Trophoblast cell (in vitro differentiated cells and primary cell): ENCODE measurements at regions not wholly inside any gene's neighbourhood (a gene's known extent, or its start where the extent isn't known, plus 50 kb on each side); places are given as distances from the start of the nearest gene placed in this dataset.

Source experiments
- DNase-seq, 2 donors: peaks; one replicate each; pipeline ENCODE4 v3.0.0-alpha.2; 2016
- H2AFZ ChIP-seq: 2 replicates; pipeline ENCODE4 v1.6.1; 2013; ENCODE audit warnings: low read length, moderate library complexity, mild to moderate bottlenecking; ENCODE audit not compliant: insufficient read depth, poor library complexity
- H2AK5ac ChIP-seq: 2 replicates; pipeline ENCODE4 v1.6.1; 2013; ENCODE audit warnings: mild to moderate bottlenecking, low read length
- H2BK120ac ChIP-seq: 2 replicates; pipeline ENCODE4 v1.6.1; 2013; ENCODE audit warnings: low read length, mild to moderate bottlenecking, moderate library complexity; ENCODE audit not compliant: insufficient read depth, poor library complexity
- H2BK12ac ChIP-seq: 2 replicates; pipeline ENCODE4 v1.6.1; 2013; ENCODE audit warnings: mild to moderate bottlenecking, low read length, moderate library complexity
- H2BK5ac ChIP-seq: 2 replicates; pipeline ENCODE4 v1.6.1; 2013; ENCODE audit warnings: low read length, low read depth, moderate library complexity, mild to moderate bottlenecking; ENCODE audit not compliant: poor library complexity
- H3K14ac ChIP-seq: 2 replicates; pipeline ENCODE4 v1.6.1; 2013; ENCODE audit warnings: mild to moderate bottlenecking, low read length
- H3K18ac ChIP-seq: 2 replicates; pipeline ENCODE4 v1.6.1; 2013; ENCODE audit warnings: mild to moderate bottlenecking, low read length
- H3K23ac ChIP-seq: 2 replicates; pipeline ENCODE4 v1.6.1; 2013; ENCODE audit warnings: low read length
- H3K27ac ChIP-seq: 2 replicates; pipeline ENCODE4 v1.5.1; 2013; ENCODE audit warnings: low read depth, mild to moderate bottlenecking, inconsistent platforms, low read length, moderate library complexity
- H3K27me3 ChIP-seq: 2 replicates; pipeline ENCODE4 v1.6.1; 2013; ENCODE audit warnings: inconsistent platforms, mild to moderate bottlenecking, low read length, moderate library complexity; ENCODE audit not compliant: insufficient read depth
- H3K36me3 ChIP-seq, 2 experiments: 1 replicate in 1 of 2; 2 replicates in 1 of 2; pipeline ENCODE4 v1.6.1; 2013; ENCODE audit warnings: low read length in 2 of 2, mild to moderate bottlenecking in 2 of 2, moderate library complexity in 1 of 2; ENCODE audit not compliant: insufficient read depth in 2 of 2, control insufficient read depth in 1 of 2
- H3K4ac ChIP-seq: 2 replicates; pipeline ENCODE4 v1.6.1; 2013; ENCODE audit warnings: low read depth, mild to moderate bottlenecking, low read length, moderate library complexity
- H3K4me1 ChIP-seq, 2 experiments: 1 replicate in 1 of 2; 2 replicates in 1 of 2; pipeline ENCODE4 v1.6.1; 2013; ENCODE audit warnings: low read length in 2 of 2, mild to moderate bottlenecking in 2 of 2, moderate library complexity in 1 of 2; ENCODE audit not compliant: insufficient read depth in 2 of 2, control insufficient read depth in 1 of 2
- H3K4me2 ChIP-seq: 2 replicates; pipeline ENCODE4 v1.6.1; 2013; ENCODE audit warnings: inconsistent platforms, mild to moderate bottlenecking, low read length, moderate library complexity
- H3K4me3 ChIP-seq: 2 replicates; pipeline ENCODE4 v1.5.1; 2013; ENCODE audit warnings: mild to moderate bottlenecking, low read depth, low read length, inconsistent platforms
- H3K79me1 ChIP-seq: one replicate; pipeline ENCODE4 v1.6.1; 2013; ENCODE audit warnings: low read length
- H3K79me2 ChIP-seq: 2 replicates; pipeline ENCODE4 v1.6.1; 2013; ENCODE audit warnings: low read length, mild to moderate bottlenecking; ENCODE audit not compliant: control insufficient read depth, insufficient read depth, poor library complexity
- H3K9ac ChIP-seq: 2 replicates; pipeline ENCODE4 v1.6.1; 2013; ENCODE audit warnings: mild to moderate bottlenecking, low read length
- H3K9me3 ChIP-seq: 2 replicates; pipeline ENCODE4 v1.6.1; 2013; ENCODE audit warnings: low read depth, mild to moderate bottlenecking, control low read depth, inconsistent platforms, low read length; ENCODE audit not compliant: insufficient read depth
- H4K12ac ChIP-seq: 2 replicates; pipeline ENCODE4 v1.6.1; 2013; ENCODE audit warnings: low read depth, mild to moderate bottlenecking, low read length, moderate library complexity
- H4K8ac ChIP-seq: 2 replicates; pipeline ENCODE4 v1.6.1; 2013; ENCODE audit warnings: low read depth, mild to moderate bottlenecking, low read length, moderate library complexity
- H4K91ac ChIP-seq: one replicate; pipeline ENCODE4 v1.6.1; 2013; ENCODE audit warnings: low read depth, mild to moderate bottlenecking, low read length, moderate library complexity
- WGBS: extraction: QIAGEN DNeasy Blood & Tissue Kit; methylation state at CpG from one replicate; pipeline ENCODE4 v1.1.7; 2013; ENCODE audit warnings: missing lambda C conversion rate; ENCODE audit not compliant: insufficient read length, insufficient coverage; ENCODE audit errors: extremely low coverage; 5-methylcytosine and 5-hydroxymethylcytosine counted together

- no peak overlapping the region for H2BK5ac ChIP-seq
- no peaks in the 10 kb centered on the region for H3K27me3 ChIP-seq
- H4K12ac ChIP-seq = no peak overlapping the region
- no peak overlapping the region for H3K9ac ChIP-seq
- no peak overlapping the region for H3K4ac ChIP-seq
- H2AFZ ChIP-seq = no peak overlapping the region
- no peak overlapping the region for H4K91ac ChIP-seq
- no peak overlapping the region for H3K14ac ChIP-seq
- no peak overlapping the region for H3K23ac ChIP-seq
- no peak overlapping the region for H3K27ac ChIP-seq
- H3K18ac ChIP-seq = no peak overlapping the region
- H2BK12ac ChIP-seq = no peak overlapping the region
- no peak overlapping the region for H2AK5ac ChIP-seq
- H3K79me2 ChIP-seq = no peaks in the 10 kb centered on the region
- peaks cover 2 to 3% of the 10 kb centered on the region in 2 experiments for H3K4me1 ChIP-seq
- no peak for DNase-seq
- H4K8ac ChIP-seq = no peak overlapping the region
- H2BK120ac ChIP-seq = no peak overlapping the region
- H3K36me3 ChIP-seq = no peaks in the 10 kb centered on the region
- no peak overlapping the region for H3K4me2 ChIP-seq
- peaks cover 2% of the 10 kb centered on the region for H3K79me1 ChIP-seq
- no peaks in the 10 kb centered on the region for H3K9me3 ChIP-seq
- H3K4me3 ChIP-seq = no peak overlapping the region
These were observed 237.1 kb upstream of the ADGRL2 start for GRCh38 chr1:81563632-81564031.

GRCh38 chr1:81562934-81563333 lies 237.8 kb upstream of the ADGRL2 start:
- DNase-seq = no peak
- Histone ChIP-seq H4K91ac (no peak overlapping the region), H3K79me2 (no peaks in the 10 kb centered on the region), H3K14ac (no peak overlapping the region), H3K4ac (no peak overlapping the region), H3K18ac (no peak overlapping the region), H3K23ac (no peak overlapping the region), H3K27me3 (no peaks in the 10 kb centered on the region), H2BK120ac (no peak overlapping the region), H3K9me3 (no peaks in the 10 kb centered on the region), H3K27ac (no peak overlapping the region), H4K8ac (no peak overlapping the region), H3K4me1 (peaks cover 2 to 3% of the 10 kb centered on the region in 2 experiments), H3K79me1 (peaks cover 2% of the 10 kb centered on the region), H4K12ac (no peak overlapping the region), H2BK5ac (no peak overlapping the region), H2AFZ (no peak overlapping the region), H3K4me3 (no peak overlapping the region), H3K4me2 (no peak overlapping the region), H3K36me3 (no peaks in the 10 kb centered on the region), H3K9ac (no peak overlapping the region), H2BK12ac (no peak overlapping the region), H2AK5ac (no peak overlapping the region)
- WGBS = no CpG with 5 or more reads among the region's 3 CpGs

GRCh38 chr1:81560629-81561028 lies 240.1 kb upstream of the ADGRL2 start:
- Histone ChIP-seq H2BK5ac (no peak overlapping the region), H3K4ac (no peak overlapping the region), H3K9me3 (no peaks in the 10 kb centered on the region), H3K9ac (no peak overlapping the region), H4K91ac (no peak overlapping the region), H3K4me2 (no peak overlapping the region), H3K18ac (no peak overlapping the region), H3K79me2 (no peaks in the 10 kb centered on the region), H2BK120ac (no peak overlapping the region), H4K8ac (no peak overlapping the region), H3K4me3 (no peak overlapping the region), H2BK12ac (no peak overlapping the region), H2AFZ (no peak overlapping the region), H3K79me1 (peaks cover 2% of the 10 kb centered on the region), H3K4me1 (peaks cover 5 to 8% of the 10 kb centered on the region in 2 experiments), H4K12ac (no peak overlapping the region), H3K27me3 (no peaks in the 10 kb centered on the region), H2AK5ac (no peak overlapping the region), H3K27ac (no peak overlapping the region), H3K36me3 (no peaks in the 10 kb centered on the region), H3K23ac (no peak overlapping the region), H3K14ac (no peak overlapping the region)
- DNase-seq = no peak
- WGBS = no CpG with 5 or more reads among the region's 7 CpGs

GRCh38 chr1:81559662-81560350 lies 240.9 kb upstream of the ADGRL2 start:
- Histone ChIP-seq H3K4ac (no peak overlapping the region), H3K9ac (no peak overlapping the region), H3K36me3 (no peaks in the 10 kb centered on the region), H2AK5ac (no peak overlapping the region), H2BK12ac (no peak overlapping the region), H3K4me1 (peaks cover 5 to 8% of the 10 kb centered on the region in 2 experiments), H3K27me3 (no peaks in the 10 kb centered on the region), H3K23ac (no peak overlapping the region), H4K12ac (no peak overlapping the region), H2AFZ (no peak overlapping the region), H3K4me2 (no peak overlapping the region), H3K27ac (peak overlapping the region; percentile 30), H3K14ac (no peak overlapping the region), H3K79me2 (no peaks in the 10 kb centered on the region), H4K91ac (no peak overlapping the region), H3K79me1 (peaks cover 2% of the 10 kb centered on the region), H2BK120ac (no peak overlapping the region), H3K18ac (no peak overlapping the region), H4K8ac (no peak overlapping the region), H3K4me3 (no peak overlapping the region), H2BK5ac (no peak overlapping the region), H3K9me3 (no peaks in the 10 kb centered on the region)
- DNase-seq = no peak
- WGBS = no CpG with 5 or more reads among the region's 1 CpG
